IMR-90 (cell line): ENCODE measurements at regions not wholly inside any gene's neighbourhood (a gene's known extent, or its start where the extent isn't known, plus 50 kb on each side); places are given as distances from the start of the nearest gene placed in this dataset.

Experiments used
- ATAC-seq: fragments of 200-7000 bp; cut with Tn5 transposase; 2 replicates; pipeline ENCODE4 v1.9.1; 2020; ENCODE audit warnings: low read depth, mild to moderate bottlenecking, moderate library complexity
- BruUV-seq: library from RNA; stranded (reverse); fragments of 400-500 nt; replicated peaks from 2 replicates; lab custom pipeline; 2021; lab: Mats Ljungman, UMichigan
- CTCF ChIA-PET: fragments of 300-600 bp; formaldehyde crosslinking; extraction: SDS; loops from one replicate; lab custom pipeline; 2021; ENCODE audit warnings: antibody characterized with exemption; lab: Yijun Ruan, JAX
- POLR2A ChIA-PET: fragments of 300-600 bp; sonication (Branson Sonifier 250); formaldehyde crosslinking; loops from one replicate; lab custom pipeline; 2022; ENCODE audit warnings: antibody characterized with exemption; ENCODE audit not compliant: unreplicated experiment; lab: Charles Lee
- DNase-seq: peaks from one replicate; pipeline ENCODE4 v3.0.0; 2013
- H2AFZ ChIP-seq: replicated peaks from 2 replicates; pipeline ENCODE3; 2013; ENCODE audit warnings: low read length, mild to moderate bottlenecking; ENCODE audit not compliant: poor library complexity
- H2AK5ac ChIP-seq: 2 replicates; pipeline ENCODE4 v1.6.1; 2013; ENCODE audit warnings: low read depth, low read length, inconsistent platforms
- H2AK9ac ChIP-seq: replicated peaks from 2 replicates; pipeline ENCODE3; 2013; ENCODE audit warnings: mild to moderate bottlenecking, low read depth, low read length, moderate library complexity; ENCODE audit not compliant: poor library complexity
- H2BK120ac ChIP-seq: 2 replicates; pipeline ENCODE4 v1.6.1; 2013; ENCODE audit warnings: low read depth, low read length, inconsistent platforms
- H2BK15ac ChIP-seq: 3 replicates; pipeline ENCODE4 v1.6.1; 2013; ENCODE audit warnings: low read depth, low read length, inconsistent platforms
- H2BK20ac ChIP-seq: 2 replicates; pipeline ENCODE4 v1.6.1; 2013; ENCODE audit warnings: low read depth, mild to moderate bottlenecking, inconsistent platforms, low read length, moderate library complexity
- H2BK5ac ChIP-seq: 2 replicates; pipeline ENCODE4 v1.6.1; 2013; ENCODE audit warnings: mild to moderate bottlenecking, low read depth, low read length, inconsistent platforms; ENCODE audit not compliant: poor library complexity, severe bottlenecking
- H3K14ac ChIP-seq: replicated peaks from 2 replicates; pipeline ENCODE4 v1.6.1; 2013; ENCODE audit warnings: low read depth, low read length, inconsistent platforms
- H3K18ac ChIP-seq: 2 replicates; pipeline ENCODE4 v1.6.1; 2013; ENCODE audit warnings: low read depth, low read length, control low read depth
- H3K23ac ChIP-seq: 2 replicates; pipeline ENCODE4 v1.6.1; 2013; ENCODE audit warnings: low read depth, low read length, inconsistent platforms
- H3K27ac ChIP-seq: 2 replicates; pipeline ENCODE4 v1.5.1; 2013; ENCODE audit warnings: mild to moderate bottlenecking, control low read depth, low read length; ENCODE audit not compliant: insufficient read depth
- H3K27me3 ChIP-seq: 2 replicates; pipeline ENCODE4 v1.6.1; 2013; ENCODE audit warnings: low read length; ENCODE audit not compliant: control insufficient read depth, insufficient read depth
- H3K36me3 ChIP-seq: 2 replicates; pipeline ENCODE4 v1.6.1; 2013; ENCODE audit warnings: low read length, mixed read lengths; ENCODE audit not compliant: control insufficient read depth, insufficient read depth
- H3K4ac ChIP-seq: 2 replicates; pipeline ENCODE4 v1.6.1; 2013; ENCODE audit warnings: low read depth, low read length, inconsistent platforms
- H3K4me1 ChIP-seq: 2 replicates; pipeline ENCODE4 v1.6.1; 2013; ENCODE audit warnings: low read length, mixed read lengths; ENCODE audit not compliant: control insufficient read depth, insufficient read depth
- H3K4me2 ChIP-seq: 2 replicates; pipeline ENCODE4 v1.6.1; 2013; ENCODE audit warnings: low read depth, mild to moderate bottlenecking, control low read depth, low read length, moderate library complexity
- H3K4me3 ChIP-seq: 2 replicates; pipeline ENCODE4 v1.5.1; 2013; ENCODE audit warnings: low read depth, mild to moderate bottlenecking, control low read depth, low read length, moderate library complexity; ENCODE audit not compliant: insufficient read depth
- H3K56ac ChIP-seq: 2 replicates; pipeline ENCODE4 v1.6.1; 2013; ENCODE audit warnings: low read length, inconsistent platforms; ENCODE audit not compliant: insufficient read depth; ENCODE audit errors: extremely low read depth
- H3K79me1 ChIP-seq, 2 experiments: 2 replicates each; pipeline ENCODE4 v1.6.1; 2013; ENCODE audit warnings: low read length in 2 of 2, inconsistent platforms in 1 of 2, low read depth in 1 of 2
- H3K9ac ChIP-seq: 2 replicates; pipeline ENCODE4 v1.6.1; 2013; ENCODE audit warnings: low read depth, low read length, control low read depth
- H3K9me1 ChIP-seq: 2 replicates; pipeline ENCODE4 v1.6.1; 2013; ENCODE audit warnings: low read length, inconsistent platforms; ENCODE audit not compliant: insufficient read depth
- H3K9me3 ChIP-seq: 2 replicates; pipeline ENCODE4 v1.6.1; 2013; ENCODE audit warnings: low read length; ENCODE audit not compliant: control insufficient read depth, insufficient read depth
- H4K20me1 ChIP-seq: 2 replicates; pipeline ENCODE4 v1.6.1; 2013; ENCODE audit warnings: low read length, inconsistent platforms; ENCODE audit not compliant: insufficient read depth
- H4K5ac ChIP-seq: 2 replicates; pipeline ENCODE4 v1.6.1; 2013; ENCODE audit warnings: mild to moderate bottlenecking, low read depth, low read length, control low read depth
- H4K8ac ChIP-seq, 2 experiments: 2 replicates each; pipeline ENCODE4 v1.6.1; 2013; ENCODE audit warnings: low read depth in 2 of 2, low read length in 2 of 2, control low read depth in 1 of 2, inconsistent platforms in 1 of 2
- H4K91ac ChIP-seq: 2 replicates; pipeline ENCODE4 v1.6.1; 2013; ENCODE audit warnings: low read depth, low read length, inconsistent platforms; ENCODE audit not compliant: insufficient read depth
- CHD1 ChIP-seq: IDR thresholded peaks from 2 replicates; pipeline ENCODE4 v1.6.1; 2012; ENCODE audit warnings: low read depth, low read length, improper control_type of control experiment
- MAZ ChIP-seq: IDR thresholded peaks from 2 replicates; pipeline ENCODE4 v1.6.1; 2012; ENCODE audit warnings: low read depth, mild to moderate bottlenecking, low read length, improper control_type of control experiment, moderate library complexity, borderline replicate concordance
- SMC3 ChIP-seq: fragments of 150-350 bp; IDR thresholded peaks from 2 replicates; pipeline ENCODE4 v1.6.1; 2016; ENCODE audit warnings: low read depth, mild to moderate bottlenecking, antibody characterized with exemption, low read length, moderate library complexity
- WGBS, 2 experiments: methylation state at CpG; one replicate each; pipeline versions ENCODE4 v1.1.5 to v1.1.7; 2013; ENCODE audit warnings: missing lambda C conversion rate in 2 of 2; ENCODE audit not compliant: insufficient read length in 1 of 2; ENCODE audit errors: extremely low coverage in 2 of 2; 5-methylcytosine and 5-hydroxymethylcytosine counted together
- dilution Hi-C: fragments of 300-500 bp; cut with HindIII; formaldehyde crosslinking; loops from one replicate; pipeline ENCODE4 v1.14.3; 2018; ENCODE audit warnings: low sequenced_read_pairs; ENCODE audit not compliant: unreplicated experiment
- in situ Hi-C: fragments of 300-500 bp; cut with MboI; formaldehyde crosslinking; loops from 3 replicates; pipeline ENCODE4 v1.14.3; 2019; ENCODE audit warnings: low sequenced_read_pairs, inconsistent platforms, mixed read lengths
- intact Hi-C: fragments of 100-400 bp; cut with micrococcal nuclease; formaldehyde crosslinking; loops from 2 replicates; pipeline ENCODE4 v1.10.0; 2022

DNA sequence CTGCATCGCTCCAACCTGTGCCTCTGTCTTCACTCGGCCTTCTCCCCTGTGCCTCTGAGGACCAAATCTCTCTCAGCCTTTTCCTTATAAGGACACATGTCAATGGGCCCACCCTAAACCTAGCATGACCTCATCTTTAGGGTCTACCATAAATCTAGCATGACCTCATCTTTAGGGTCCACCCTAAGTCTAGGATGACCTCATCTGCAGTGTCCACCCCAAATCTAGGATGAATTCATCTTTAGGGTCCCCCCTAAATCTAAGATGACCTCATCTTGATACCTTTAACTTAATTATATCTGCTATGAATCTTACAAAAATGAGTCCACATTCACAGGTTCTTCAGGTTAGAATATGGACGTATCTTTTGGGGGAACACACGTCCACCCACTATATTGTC lies 131.1 kb upstream of the RPL38 start:
- ChIA-PET CTCF (no interaction called here), POLR2A (no interaction called here)
- Histone ChIP-seq H2BK20ac (no peak overlapping the region), H3K4me2 (no peak overlapping the region), H3K4me1 (no peaks in the 10 kb centered on the region), H3K56ac (no peak overlapping the region), H3K14ac (no peak overlapping the region), H4K20me1 (no peaks in the 10 kb centered on the region), H4K8ac (no peak overlapping the region), H3K18ac (no peak overlapping the region), H3K23ac (no peak overlapping the region), H2AK9ac (no peak overlapping the region), H2AFZ (no peak overlapping the region), H4K91ac (no peak overlapping the region), H3K36me3 (no peaks in the 10 kb centered on the region), H2BK15ac (no peak overlapping the region), H2BK5ac (no peak overlapping the region), H3K4me3 (no peak overlapping the region), H3K9ac (no peak overlapping the region), H3K9me3 (peaks cover 35% of the 10 kb centered on the region), H3K27me3 (no peaks in the 10 kb centered on the region), H2BK120ac (no peak overlapping the region), H2AK5ac (no peak overlapping the region), H3K79me1 (no peaks in the 10 kb centered on the region), H4K5ac (no peak overlapping the region), H3K4ac (no peak overlapping the region), H3K9me1 (no peaks in the 10 kb centered on the region), H3K27ac (no peak overlapping the region)
- intact Hi-C loops (no loop called here), dilution Hi-C loops (no loop called here), in situ Hi-C loops (no loop called here)
- BruUV-seq: no TSS peak
- no peak for ATAC-seq
- no CpG with 5 or more reads among the region's 4 CpGs for WGBS, 2 experiments
- TF ChIP-seq MAZ: no peak
- no peak for TF ChIP-seq SMC3
- no peak for TF ChIP-seq CHD1
- DNase-seq: no peak
